Thyroid gland (tissue), 4 donors: ENCODE measurements at regions not wholly inside any gene's neighbourhood (a gene's known extent, or its start where the extent isn't known, plus 50 kb on each side); places are given as distances from the start of the nearest gene placed in this dataset.

Experiments used
- DNase-seq, 2 donors: peaks; one replicate each; pipeline ENCODE4 v3.0.0-alpha.2; 2019
- H3K27ac ChIP-seq, 3 donors: fragments of 200-600 bp; sonication (generic); 1 replicate in 2 of 3; 2 replicates in 1 of 3; pipeline ENCODE4 v1.5.1; 2016 to 2019; ENCODE audit warnings: mild to moderate bottlenecking in 1 of 3, moderate library complexity in 1 of 3
- H3K27me3 ChIP-seq: fragments of 200-600 bp; sonication (generic); one replicate; pipeline ENCODE4 v1.5.1; 2019
- H3K36me3 ChIP-seq, 2 donors: fragments of 200-600 bp; sonication (generic); one replicate each; pipeline ENCODE4 v1.5.1; 2016 to 2019
- H3K4me1 ChIP-seq, 2 donors: fragments of 200-600 bp; sonication (generic); one replicate each; pipeline ENCODE4 v1.5.1; 2017 to 2019
- H3K4me3 ChIP-seq, 3 donors: fragments of 200-600 bp; sonication (generic); replicated peaks in 1 of 3; 1 replicate in 2 of 3; 2 replicates in 1 of 3; pipeline ENCODE4 v1.5.1; 2016; ENCODE audit warnings: mild to moderate bottlenecking in 1 of 3
- H3K9me3 ChIP-seq: fragments of 200-600 bp; sonication (generic); one replicate; pipeline ENCODE4 v1.5.1; 2017
- POLR2A ChIP-seq, 2 donors: fragments of 450-650 bp; IDR thresholded peaks; one replicate each; pipeline ENCODE4 v1.6.1; 2017; ENCODE audit warnings: antibody characterized with exemption in 2 of 2, mild to moderate bottlenecking in 2 of 2, moderate library complexity in 1 of 2
- WGBS, 2 donors: methylation state at CpG; one replicate each; pipeline ENCODE4 v1.1.5; 2017; 5-methylcytosine and 5-hydroxymethylcytosine counted together
- intact Hi-C: fragments of 100-400 bp; cut with DNase I; formaldehyde crosslinking; loops from one replicate; pipeline ENCODE4 v1.15.1; 2023
- TF ChIP-seq, protein P1 (sequence below), 6 experiments: fragments of 200-600 bp in 3 of 6; fragments of 450-650 bp in 3 of 6; sonication (generic) in 3 of 6; IDR thresholded peaks; one replicate each; pipeline ENCODE4 v1.5.1; 2016 to 2019; ENCODE audit warnings: antibody characterized with exemption in 6 of 6, mild to moderate bottlenecking in 2 of 6, inconsistent platforms in 1 of 6, moderate library complexity in 1 of 6

DNA sequence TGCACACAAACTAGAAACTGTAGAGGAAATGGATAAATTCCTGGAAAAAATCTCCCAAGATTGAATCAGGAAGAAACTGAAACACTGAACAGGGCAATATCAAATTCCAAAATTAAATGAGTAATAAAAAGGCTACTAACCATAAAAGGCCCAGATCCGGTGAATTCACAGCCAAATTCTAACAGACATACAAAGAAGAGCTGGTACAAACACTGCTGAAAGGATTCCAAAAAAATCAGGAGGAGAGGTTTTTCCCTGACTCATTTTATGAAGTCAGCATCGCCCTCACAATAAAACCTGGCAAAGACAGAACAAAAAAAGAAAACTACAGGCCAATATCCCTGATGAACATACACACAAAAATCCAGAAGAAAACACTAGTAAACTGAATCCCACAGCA lies 462.4 kb upstream of the THBS1 start:
- Histone ChIP-seq H3K9me3 (no peaks in the 10 kb centered on the region), H3K4me1 (no peaks in the 10 kb centered on the region), H3K27ac (no peak overlapping the region), H3K4me3 (no peak overlapping the region), H3K36me3 (no peaks in the 10 kb centered on the region), H3K27me3 (no peaks in the 10 kb centered on the region)
- TF ChIP-seq, protein P1, sequence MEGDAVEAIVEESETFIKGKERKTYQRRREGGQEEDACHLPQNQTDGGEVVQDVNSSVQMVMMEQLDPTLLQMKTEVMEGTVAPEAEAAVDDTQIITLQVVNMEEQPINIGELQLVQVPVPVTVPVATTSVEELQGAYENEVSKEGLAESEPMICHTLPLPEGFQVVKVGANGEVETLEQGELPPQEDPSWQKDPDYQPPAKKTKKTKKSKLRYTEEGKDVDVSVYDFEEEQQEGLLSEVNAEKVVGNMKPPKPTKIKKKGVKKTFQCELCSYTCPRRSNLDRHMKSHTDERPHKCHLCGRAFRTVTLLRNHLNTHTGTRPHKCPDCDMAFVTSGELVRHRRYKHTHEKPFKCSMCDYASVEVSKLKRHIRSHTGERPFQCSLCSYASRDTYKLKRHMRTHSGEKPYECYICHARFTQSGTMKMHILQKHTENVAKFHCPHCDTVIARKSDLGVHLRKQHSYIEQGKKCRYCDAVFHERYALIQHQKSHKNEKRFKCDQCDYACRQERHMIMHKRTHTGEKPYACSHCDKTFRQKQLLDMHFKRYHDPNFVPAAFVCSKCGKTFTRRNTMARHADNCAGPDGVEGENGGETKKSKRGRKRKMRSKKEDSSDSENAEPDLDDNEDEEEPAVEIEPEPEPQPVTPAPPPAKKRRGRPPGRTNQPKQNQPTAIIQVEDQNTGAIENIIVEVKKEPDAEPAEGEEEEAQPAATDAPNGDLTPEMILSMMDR (IDR thresholded peaks at IDR 0.05): no peak
- no peak for TF ChIP-seq POLR2A (IDR thresholded peaks at IDR 0.05)
- 74 to 77% methylated on average over 2 of the region's 2 CpGs for WGBS, 2 donors
- intact Hi-C loops: no loop called here
- no peak for DNase-seq

DNA sequence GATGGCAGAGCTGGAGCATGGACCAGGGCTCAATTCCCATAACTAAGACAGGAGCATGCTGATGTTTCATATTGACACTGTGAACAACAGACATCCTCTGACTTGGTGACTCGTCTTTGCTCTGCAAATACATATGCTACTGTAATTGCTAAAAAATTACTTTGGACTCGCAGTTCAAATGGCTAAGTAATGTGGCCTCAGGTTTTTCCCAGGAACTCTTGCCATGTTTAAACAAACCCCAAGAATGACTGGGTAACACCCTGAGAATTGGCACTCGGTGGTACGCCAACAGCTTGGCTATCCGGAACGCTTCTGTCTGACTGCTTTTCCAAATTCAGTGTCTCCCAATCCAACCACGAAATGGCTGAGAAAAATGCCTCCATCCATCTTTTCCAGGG lies 456.7 kb upstream of the THBS1 start:
- H3K9me3 ChIP-seq: no peaks in the 10 kb centered on the region
- DNase-seq: no peak
- no peak overlapping the region for H3K4me3 ChIP-seq
- H3K27ac ChIP-seq: no peak overlapping the region
- peaks cover 11% of the 10 kb centered on the region in 2 donors for H3K4me1 ChIP-seq
- no peak for TF ChIP-seq POLR2A (IDR thresholded peaks at IDR 0.05)
- TF ChIP-seq, protein P1 (IDR thresholded peaks at IDR 0.05): no peak
- no peaks in the 10 kb centered on the region for H3K36me3 ChIP-seq
- intact Hi-C loops: no loop called here
- no peaks in the 10 kb centered on the region for H3K27me3 ChIP-seq
- 74 to 84% methylated on average over 7 of the region's 7 CpGs for WGBS, 2 donors

DNA sequence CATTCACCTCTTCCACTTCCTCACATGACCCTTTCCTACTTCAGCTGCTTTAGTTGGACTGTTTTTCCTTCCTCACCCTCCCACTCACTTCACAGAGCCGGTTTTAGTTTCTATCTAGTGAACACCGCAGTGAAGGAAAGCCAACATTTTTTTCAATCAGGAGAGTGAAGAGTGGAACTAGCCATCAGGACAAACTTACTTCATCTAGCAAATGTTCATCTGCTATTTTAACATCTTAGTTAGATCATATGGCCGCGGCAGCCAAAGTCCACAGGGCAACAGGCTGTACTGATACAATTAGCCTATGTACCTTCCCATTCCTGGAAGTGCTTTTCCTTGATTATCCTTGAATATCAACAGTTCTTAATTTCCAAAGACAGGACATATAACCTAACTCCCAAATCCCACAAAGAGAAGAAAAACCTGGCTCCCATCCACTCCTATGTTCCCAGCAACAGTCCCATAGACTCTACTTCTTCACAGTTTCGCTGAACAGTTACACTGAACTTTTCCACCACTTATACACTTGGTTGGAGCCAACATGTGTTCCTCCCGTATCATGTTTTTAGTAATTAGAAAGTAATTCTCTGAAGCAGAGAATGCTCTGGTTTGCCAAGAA lies 456.2 kb upstream of the THBS1 start:
- TF ChIP-seq, protein P1 (IDR thresholded peaks at IDR 0.05): no peak
- no peak for TF ChIP-seq POLR2A (IDR thresholded peaks at IDR 0.05)
- H3K4me1 ChIP-seq: peaks cover 11% of the 10 kb centered on the region in 2 donors
- intact Hi-C loops: no loop called here
- no peak overlapping the region for H3K4me3 ChIP-seq
- H3K27ac ChIP-seq: no peak overlapping the region
- 42 to 51% methylated on average over 6 of the region's 6 CpGs for WGBS, 2 donors
- H3K9me3 ChIP-seq: no peaks in the 10 kb centered on the region
- H3K36me3 ChIP-seq: no peaks in the 10 kb centered on the region
- no peaks in the 10 kb centered on the region for H3K27me3 ChIP-seq
- no peak for DNase-seq

DNA sequence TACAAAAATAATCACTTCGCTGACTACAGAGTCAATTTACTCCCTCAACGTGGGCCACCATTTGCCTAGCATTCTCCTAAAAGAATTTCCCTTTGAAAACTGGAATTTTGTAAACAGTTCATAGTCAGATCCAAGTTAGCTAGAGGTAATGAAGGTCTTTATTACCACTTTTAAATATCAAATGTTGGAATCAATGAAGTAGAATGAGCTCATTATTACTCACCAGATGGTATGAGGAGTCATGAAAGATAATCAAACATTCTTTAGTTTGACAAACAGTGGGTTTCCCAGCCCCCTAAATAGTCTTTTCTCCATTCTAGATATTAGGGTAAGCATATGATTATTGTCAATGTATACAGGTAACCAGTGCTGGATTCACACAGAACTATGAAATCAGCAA lies 455.7 kb upstream of the THBS1 start:
- 56 to 62% methylated on average over 2 of the region's 2 CpGs for WGBS, 2 donors
- no peak for DNase-seq
- TF ChIP-seq, protein P1 (IDR thresholded peaks at IDR 0.05): no peak
- no peak for TF ChIP-seq POLR2A (IDR thresholded peaks at IDR 0.05)
- no peak overlapping the region for H3K4me3 ChIP-seq
- intact Hi-C loops: no loop called here
- peaks cover 11% of the 10 kb centered on the region in 2 donors for H3K4me1 ChIP-seq
- H3K27ac ChIP-seq: no peak overlapping the region
- no peaks in the 10 kb centered on the region for H3K36me3 ChIP-seq
- H3K9me3 ChIP-seq: no peaks in the 10 kb centered on the region
- H3K27me3 ChIP-seq: no peaks in the 10 kb centered on the region

DNA sequence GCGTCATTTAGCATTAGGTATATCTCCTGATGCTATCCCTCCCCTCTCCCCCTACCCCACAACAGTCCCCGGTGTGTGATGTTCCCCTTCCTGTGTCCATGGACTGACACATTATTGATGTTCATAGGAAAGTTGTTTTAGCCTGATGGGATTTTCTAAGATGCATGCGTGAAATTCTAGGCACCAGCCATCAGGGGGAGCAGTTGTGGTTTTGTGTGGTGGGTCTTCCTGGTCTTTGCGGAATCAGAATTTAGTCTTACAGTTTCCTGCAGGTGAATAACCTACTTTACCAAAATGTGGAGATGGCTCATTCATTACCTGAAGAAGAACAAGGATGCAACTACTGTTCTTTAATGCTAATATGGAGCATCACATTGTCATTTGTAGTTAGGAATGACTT lies 455.0 kb upstream of the THBS1 start:
- WGBS, 2 donors: 29 to 42% methylated on average over 4 of the region's 4 CpGs
- intact Hi-C loops: no loop called here
- no peak overlapping the region for H3K4me3 ChIP-seq
- H3K27me3 ChIP-seq: no peaks in the 10 kb centered on the region
- no peaks in the 10 kb centered on the region for H3K36me3 ChIP-seq
- DNase-seq: peak in 1 of 2 donors; percentile 15
- no peak overlapping the region for H3K27ac ChIP-seq
- TF ChIP-seq POLR2A (IDR thresholded peaks at IDR 0.05): no peak
- TF ChIP-seq, protein P1 (IDR thresholded peaks at IDR 0.05): peak in 3 of 6 experiments; percentile 50 to 57 (median 52)
- H3K4me1 ChIP-seq: peaks cover 11% of the 10 kb centered on the region in 2 donors
- no peaks in the 10 kb centered on the region for H3K9me3 ChIP-seq
